GM20000 (cell line): ENCODE measurements at regions not wholly inside any gene's neighbourhood (a gene's known extent, or its start where the extent isn't known, plus 50 kb on each side); places are given as distances from the start of the nearest gene placed in this dataset.

Experiments
- DNase-seq: peaks from one replicate; pipeline ENCODE4 v3.0.0; 2012; ENCODE audit warnings: low spot score
- CTCF ChIP-seq: IDR thresholded peaks from 2 replicates; pipeline ENCODE4 v1.5.1; 2012; ENCODE audit warnings: mild to moderate bottlenecking, control low read depth; ENCODE audit errors: extremely low read depth, missing control alignments

- TF ChIP-seq CTCF = no peak
Measured at GRCh38 chr2:139165601-139166000, 385.4 kb upstream of the NXPH2 start.

GRCh38 chr2:139165041-139165440, 384.9 kb upstream of the NXPH2 start:
- TF ChIP-seq CTCF = no peak
- no peak for DNase-seq

More at GRCh38 chr2:139165601-139166000, 385.4 kb upstream of the NXPH2 start:
- no peak for DNase-seq

- no peak for TF ChIP-seq CTCF
- no peak for DNase-seq
Measured at GRCh38 chr2:139162957-139163356, 382.8 kb upstream of the NXPH2 start.

- no peak for DNase-seq
- no peak for TF ChIP-seq CTCF
Measured at GRCh38 chr2:139162456-139162855, 382.3 kb upstream of the NXPH2 start.

- no peak for TF ChIP-seq CTCF
- DNase-seq = no peak
Measured at GRCh38 chr2:139160836-139161235, 380.6 kb upstream of the NXPH2 start.

GRCh38 chr2:139159177-139159576, 379.0 kb upstream of the NXPH2 start:
- DNase-seq = no peak
- TF ChIP-seq CTCF = no peak

GRCh38 chr2:139156730-139157129, 376.5 kb upstream of the NXPH2 start:
- no peak for TF ChIP-seq CTCF
- DNase-seq = no peak
